Kidney epithelial cell (primary cell): ENCODE measurements at regions not wholly inside any gene's neighbourhood (a gene's known extent, or its start where the extent isn't known, plus 50 kb on each side); places are given as distances from the start of the nearest gene placed in this dataset.

Source experiments
- DNase-seq: peaks from one replicate; pipeline ENCODE4 v3.0.0-alpha.2; 2010; ENCODE audit warnings: low read depth
- H3K27me3 ChIP-seq: 2 replicates; pipeline ENCODE4 v1.6.0; 2011; ENCODE audit warnings: low read length; ENCODE audit not compliant: control insufficient read depth, insufficient read depth
- H3K36me3 ChIP-seq: 2 replicates; pipeline ENCODE4 v1.5.1; 2011; ENCODE audit warnings: low read length; ENCODE audit not compliant: control insufficient read depth, insufficient read depth
- H3K4me3 ChIP-seq: 2 replicates; pipeline ENCODE4 v1.5.1; 2011; ENCODE audit warnings: low read depth, mild to moderate bottlenecking, control low read depth, low read length
- CTCF ChIP-seq: IDR thresholded peaks from 2 replicates; pipeline ENCODE4 v1.5.1; 2011; ENCODE audit warnings: mild to moderate bottlenecking, moderate library complexity, low read length, control low read depth, inconsistent platforms; ENCODE audit not compliant: insufficient read depth, poor library complexity, severe bottlenecking

DNA sequence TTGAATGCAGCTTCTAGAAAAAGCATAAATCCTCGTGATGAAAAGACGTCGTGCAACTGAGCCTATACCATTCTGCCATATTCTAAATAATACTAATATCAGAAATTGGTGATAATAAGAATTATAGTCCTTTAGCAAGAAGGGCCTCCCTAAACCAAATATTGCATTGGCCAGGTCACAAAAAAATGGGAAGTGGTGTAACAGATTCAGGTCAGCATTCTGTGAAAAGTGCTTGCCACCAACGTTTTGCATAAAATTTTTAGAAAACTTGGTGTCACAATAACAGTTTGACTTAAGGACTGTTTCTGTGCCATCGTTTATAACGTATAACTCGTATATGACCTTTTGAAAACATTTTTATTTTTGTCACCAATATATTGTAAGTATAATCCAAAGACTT is 603.6 kb downstream of the CPS1 start:
- no peak overlapping the region for H3K4me3 ChIP-seq
- no peaks in the 10 kb centered on the region for H3K36me3 ChIP-seq
- no peaks in the 10 kb centered on the region for H3K27me3 ChIP-seq
- TF ChIP-seq CTCF = no peak
- no peak for DNase-seq

- Histone ChIP-seq H3K27me3 (no peaks in the 10 kb centered on the region), H3K4me3 (no peak overlapping the region), H3K36me3 (no peaks in the 10 kb centered on the region)
- DNase-seq = no peak
- TF ChIP-seq CTCF = no peak
These were observed 604.8 kb downstream of the CPS1 start for GRCh38 chr2:211161236-211161635.

GRCh38 chr2:211162911-211163310 is 606.5 kb downstream of the CPS1 start:
- Histone ChIP-seq H3K27me3 (no peaks in the 10 kb centered on the region), H3K36me3 (no peaks in the 10 kb centered on the region), H3K4me3 (no peak overlapping the region)
- TF ChIP-seq CTCF = no peak
- DNase-seq = no peak

GRCh38 chr2:211170843-211171242 is 614.4 kb downstream of the CPS1 start:
- H3K4me3 ChIP-seq = no peak overlapping the region
- no peaks in the 10 kb centered on the region for H3K27me3 ChIP-seq
- DNase-seq = no peak
- TF ChIP-seq CTCF = no peak
- H3K36me3 ChIP-seq = no peaks in the 10 kb centered on the region

GRCh38 chr2:211174021-211174420 is 617.6 kb downstream of the CPS1 start:
- no peaks in the 10 kb centered on the region for H3K36me3 ChIP-seq
- H3K4me3 ChIP-seq = no peak overlapping the region
- no peaks in the 10 kb centered on the region for H3K27me3 ChIP-seq
- no peak for TF ChIP-seq CTCF
- no peak for DNase-seq

GRCh38 chr2:211174631-211175030 is 618.2 kb downstream of the CPS1 start:
- Histone ChIP-seq H3K27me3 (no peaks in the 10 kb centered on the region), H3K36me3 (no peaks in the 10 kb centered on the region), H3K4me3 (no peak overlapping the region)
- no peak for TF ChIP-seq CTCF
- no peak for DNase-seq
